Posterior vena cava (tissue), 2 donors: ENCODE measurements at regions not wholly inside any gene's neighbourhood (a gene's known extent, or its start where the extent isn't known, plus 50 kb on each side); places are given as distances from the start of the nearest gene placed in this dataset.

ENCODE experiments used
- DNase-seq: peaks from one replicate; pipeline ENCODE4 v3.0.0-alpha.2; 2020; ENCODE audit warnings: low spot score
- intact Hi-C, 2 donors: fragments of 100-400 bp; cut with DNase I; formaldehyde crosslinking; loops; one replicate each; pipeline versions ENCODE4 v1.14.1 to v1.14.2; 2022 to 2023
- donor health status: DM: yes; HTN: yes; CAD: no.
- donor health status: DM: yes; HTN: yes; CAD: no.

GRCh38 chr9:82275258-82275927, 286.8 kb downstream of the SPATA31D1 start:
- no peak for DNase-seq
- intact Hi-C loops, result no loop called here

- DNase-seq, result no peak
- intact Hi-C loops, result no loop called here
Measured at GRCh38 chr9:82281066-82281465, 292.5 kb downstream of the SPATA31D1 start.

- intact Hi-C loops, result no loop called here
- no peak for DNase-seq
Measured at GRCh38 chr9:82284758-82285157, 296.2 kb downstream of the SPATA31D1 start.

GRCh38 chr9:82295181-82295580, 306.6 kb downstream of the SPATA31D1 start:
- no peak for DNase-seq
- intact Hi-C loops, result no loop called here

GRCh38 chr9:82299870-82300269, 311.3 kb downstream of the SPATA31D1 start:
- intact Hi-C loops, result no loop called here
- DNase-seq, result no peak

- intact Hi-C loops, result no loop called here
- no peak for DNase-seq
Measured at GRCh38 chr9:82302968-82303655, 314.5 kb downstream of the SPATA31D1 start.

GRCh38 chr9:82308836-82309235, 320.3 kb downstream of the SPATA31D1 start:
- intact Hi-C loops, result no loop called here
- DNase-seq, result no peak

GRCh38 chr9:82313697-82314096, 325.1 kb downstream of the SPATA31D1 start:
- intact Hi-C loops, result no loop called here

GRCh38 chr9:82320566-82320965, 332.0 kb downstream of the SPATA31D1 start:
- DNase-seq, result no peak
- intact Hi-C loops, result no loop called here

More at GRCh38 chr9:82313697-82314096, 325.1 kb downstream of the SPATA31D1 start:
- no peak for DNase-seq

- no peak for DNase-seq
- intact Hi-C loops, result no loop called here
Measured at GRCh38 chr9:82325907-82326306, 337.3 kb downstream of the SPATA31D1 start.

- intact Hi-C loops, result no loop called here
- no peak for DNase-seq
Measured at GRCh38 chr9:82327641-82328040, 339.1 kb downstream of the SPATA31D1 start.

- no peak for DNase-seq
- intact Hi-C loops, result loop anchor here in 1 of 2 donors (5.0 kb wide), 1 partner anchor 641 kb away; no protein-coding TSS in a partner anchor
Measured at GRCh38 chr9:82331079-82331478, 342.5 kb downstream of the SPATA31D1 start.

GRCh38 chr9:82332018-82332773, 343.6 kb downstream of the SPATA31D1 start:
- intact Hi-C loops, result loop anchor here in 1 of 2 donors (5.0 kb wide), 1 partner anchor 640 kb away; no protein-coding TSS in a partner anchor
- no peak for DNase-seq

GRCh38 chr9:82332774-82333152, 344.2 kb downstream of the SPATA31D1 start:
- intact Hi-C loops, result loop anchor here in 1 of 2 donors (5.0 kb wide), 1 partner anchor 640 kb away; no protein-coding TSS in a partner anchor
- no peak for DNase-seq

- no peak for DNase-seq
- intact Hi-C loops, result loop anchor here in 1 of 2 donors (5.0 kb wide), 1 partner anchor 639 kb away; no protein-coding TSS in a partner anchor
Measured at GRCh38 chr9:82333671-82334070, 345.1 kb downstream of the SPATA31D1 start.

- intact Hi-C loops, result loop anchor here in 1 of 2 donors (5.0 kb wide), 1 partner anchor 638 kb away; no protein-coding TSS in a partner anchor
- DNase-seq, result no peak
Measured at GRCh38 chr9:82334286-82334685, 345.7 kb downstream of the SPATA31D1 start.

- DNase-seq, result no peak
- intact Hi-C loops, result no loop called here
Measured at GRCh38 chr9:82337351-82337750, 348.8 kb downstream of the SPATA31D1 start.

GRCh38 chr9:82342046-82342445, 353.5 kb downstream of the SPATA31D1 start:
- no peak for DNase-seq

GRCh38 chr9:82346040-82346439, 357.5 kb downstream of the SPATA31D1 start:
- DNase-seq, result no peak
- intact Hi-C loops, result no loop called here

More at GRCh38 chr9:82342046-82342445, 353.5 kb downstream of the SPATA31D1 start:
- intact Hi-C loops, result no loop called here
